Stimulated activated CD4-positive, alpha-beta T cell treated with anti-CD3 and anti-CD28 coated beads, Interleukin-1b, Interleukin-23, amount 100 ng/mL, for 4 hours (primary cell): ENCODE measurements at regions not wholly inside any gene's neighbourhood (a gene's known extent, or its start where the extent isn't known, plus 50 kb on each side); places are given as distances from the start of the nearest gene placed in this dataset.
"Not testable (repeated sequence)": the region's sequence is repeated elsewhere in the genome, so short reads cannot be mapped to it uniquely, and the experiment has no call there.

Experiments used
- DNase-seq, 2 donors: peaks; one replicate each; pipeline ENCODE4 v3.0.0-alpha.2; 2020; ENCODE audit warnings: low read depth in 2 of 2

- DNase-seq = not testable (repeated sequence)
Observed at GRCh38 chr12:54799966-54800365, 54.4 kb upstream of the MUCL1 start.

GRCh38 chr12:54798651-54799050 lies 55.7 kb upstream of the MUCL1 start:
- DNase-seq = no peak

GRCh38 chr12:54796991-54797390 lies 57.3 kb upstream of the MUCL1 start:
- no peak for DNase-seq

DNA sequence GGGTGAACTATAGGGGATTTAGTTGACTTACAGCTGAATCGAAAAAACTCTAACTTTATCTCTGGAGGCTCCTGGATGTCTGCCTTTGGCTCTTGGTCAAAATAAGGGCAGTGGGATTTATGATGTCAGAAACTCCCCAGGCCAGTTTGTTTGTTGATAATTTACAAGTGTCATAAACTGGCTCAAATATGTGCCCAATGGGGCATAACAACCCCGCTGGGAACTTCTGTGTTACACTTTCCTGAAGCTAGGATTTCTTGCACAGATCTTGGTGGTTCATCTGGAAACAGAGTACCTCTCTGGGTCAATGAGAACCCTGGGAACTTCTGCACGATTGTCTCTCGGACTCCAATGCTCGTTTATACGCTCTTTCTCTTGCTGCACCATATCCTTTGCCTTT lies 58.7 kb upstream of the MUCL1 start:
- DNase-seq = no peak

- no peak for DNase-seq
Observed at GRCh38 chr12:54786081-54786480, 68.2 kb upstream of the MUCL1 start.

DNA sequence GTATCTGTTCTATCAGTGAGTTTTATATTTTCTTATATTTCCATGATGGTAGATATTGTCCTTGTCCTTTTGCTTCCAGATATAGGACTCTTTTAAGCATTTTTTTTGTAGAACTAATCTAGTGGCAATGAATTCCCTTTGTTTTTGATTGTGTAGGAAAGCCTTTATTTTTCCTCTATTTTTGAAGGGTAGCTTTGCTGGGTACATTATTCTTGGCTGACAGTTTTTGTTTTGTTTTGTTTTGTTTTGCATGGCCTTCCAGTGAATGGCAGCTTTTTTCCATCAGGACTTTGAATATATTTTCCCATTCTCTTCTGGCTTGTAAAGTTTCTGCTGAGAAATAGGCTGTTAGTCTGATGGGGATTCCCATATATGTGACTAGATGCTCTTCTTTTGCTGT lies 70.2 kb upstream of the MUCL1 start:
- DNase-seq = no peak

GRCh38 chr12:54777031-54777430 lies 77.3 kb upstream of the MUCL1 start:
- DNase-seq = not testable (repeated sequence)

DNA sequence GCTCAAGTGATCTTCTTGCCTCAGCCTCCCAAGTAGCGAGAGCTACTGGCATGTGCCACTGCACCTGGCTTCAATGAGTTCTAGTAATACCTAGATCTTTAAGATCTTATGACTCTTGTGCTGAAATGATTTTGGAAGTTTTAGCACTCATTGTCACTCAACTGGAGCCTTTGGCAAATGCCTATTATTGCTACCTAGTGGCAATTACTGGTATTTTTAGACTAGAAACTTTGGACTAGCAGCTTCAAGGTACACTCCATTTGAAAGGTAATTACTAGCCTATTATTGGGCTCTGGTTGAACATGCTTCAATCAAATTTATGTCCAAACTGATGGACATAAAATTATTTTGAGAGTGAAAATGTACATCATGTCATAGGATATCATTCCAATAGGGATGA lies 80.7 kb upstream of the MUCL1 start:
- DNase-seq = no peak

DNA sequence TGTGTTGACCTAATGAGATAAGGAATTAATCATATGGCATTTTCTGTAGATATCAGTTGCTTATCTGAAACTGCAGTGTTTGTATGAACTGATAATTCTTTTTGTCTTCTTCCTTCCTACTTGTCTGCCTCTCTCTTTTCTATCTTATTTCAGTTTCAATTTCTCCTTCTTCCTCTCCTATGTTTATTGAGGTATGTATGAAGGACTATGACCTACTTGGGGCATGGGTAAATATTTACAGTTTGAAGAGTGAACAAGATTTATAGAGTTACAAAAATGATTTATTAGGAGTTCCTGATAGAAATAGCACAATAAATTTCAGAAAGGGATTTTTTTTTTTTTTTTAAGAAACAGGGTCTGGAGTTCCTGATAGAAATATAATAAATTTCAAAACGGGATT lies 88.7 kb upstream of the MUCL1 start:
- DNase-seq = no peak

DNA sequence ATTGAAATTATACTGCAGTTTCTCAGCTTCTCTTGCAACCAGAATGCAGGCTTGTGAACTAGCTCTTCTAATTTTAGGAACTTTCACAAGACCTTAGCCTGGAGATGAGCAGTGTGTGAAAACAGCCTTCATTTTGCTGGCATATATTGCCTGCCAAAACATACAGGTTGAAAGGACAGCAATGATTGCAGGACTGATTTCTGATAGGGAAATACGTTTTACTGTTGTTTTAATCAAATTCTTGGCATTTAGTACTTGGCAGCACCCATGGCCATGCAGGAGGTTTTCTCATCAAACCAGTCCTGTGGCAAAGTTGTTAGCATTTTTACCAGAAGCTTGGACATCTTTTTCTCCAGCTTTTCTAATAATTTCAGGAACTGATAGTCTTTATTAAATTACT lies 91.9 kb upstream of the MUCL1 start:
- DNase-seq = no peak

DNA sequence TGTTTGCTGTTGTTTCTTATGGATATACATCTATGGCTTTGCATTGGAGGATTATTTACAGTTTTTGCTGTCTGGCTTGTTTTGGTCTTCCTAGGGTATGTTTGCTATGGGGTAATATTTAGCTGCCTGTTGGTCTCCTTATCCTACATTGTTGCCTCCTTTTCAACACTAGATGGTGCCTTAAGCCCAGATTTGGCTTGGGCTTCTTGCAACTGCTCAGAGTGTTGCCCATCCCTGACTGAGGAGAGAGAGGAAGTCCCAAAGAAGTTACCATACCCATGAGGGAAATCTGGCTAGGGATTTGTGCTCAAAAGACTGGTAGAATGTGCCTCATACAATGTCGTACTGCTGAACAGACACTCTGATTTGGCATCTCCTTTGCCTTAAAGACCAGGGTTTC lies 94.6 kb upstream of the MUCL1 start:
- DNase-seq = no peak

GRCh38 chr12:54751493-54751892 lies 102.8 kb upstream of the MUCL1 start:
- DNase-seq = no peak

DNA sequence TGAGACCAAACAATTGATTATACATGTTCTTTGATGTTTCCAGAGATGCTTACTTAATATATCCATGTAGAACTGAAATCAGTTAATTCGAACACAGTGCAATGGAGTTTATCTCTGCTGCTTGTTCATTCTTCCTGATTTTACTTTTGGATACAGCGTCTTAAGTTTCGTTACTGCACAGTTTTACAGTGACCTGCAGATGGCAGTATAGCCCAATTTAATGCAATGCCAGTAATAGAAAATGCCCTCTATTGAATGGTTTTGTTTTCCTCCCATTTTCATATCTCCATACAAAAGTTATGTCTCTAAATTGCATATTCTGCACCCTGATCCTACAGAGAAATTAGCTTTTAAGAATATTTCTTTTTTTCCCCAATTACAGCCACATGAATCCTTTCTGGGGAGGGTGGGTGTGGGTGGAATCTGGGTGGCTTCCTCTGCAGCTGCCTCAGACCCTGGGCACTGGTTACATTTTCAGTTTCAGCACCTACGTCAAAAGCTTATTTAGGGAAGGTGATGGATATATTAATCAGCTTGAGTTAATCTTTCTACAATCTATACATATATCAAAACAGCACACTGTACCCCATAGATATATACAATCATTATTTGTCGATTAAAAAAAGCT lies 101.1 kb upstream of the DCD start:
- DNase-seq = peak in 1 of 2 donors; percentile 31

- no peak for DNase-seq
Observed at GRCh38 chr12:54744590-54744989, 96.4 kb upstream of the DCD start.

DNA sequence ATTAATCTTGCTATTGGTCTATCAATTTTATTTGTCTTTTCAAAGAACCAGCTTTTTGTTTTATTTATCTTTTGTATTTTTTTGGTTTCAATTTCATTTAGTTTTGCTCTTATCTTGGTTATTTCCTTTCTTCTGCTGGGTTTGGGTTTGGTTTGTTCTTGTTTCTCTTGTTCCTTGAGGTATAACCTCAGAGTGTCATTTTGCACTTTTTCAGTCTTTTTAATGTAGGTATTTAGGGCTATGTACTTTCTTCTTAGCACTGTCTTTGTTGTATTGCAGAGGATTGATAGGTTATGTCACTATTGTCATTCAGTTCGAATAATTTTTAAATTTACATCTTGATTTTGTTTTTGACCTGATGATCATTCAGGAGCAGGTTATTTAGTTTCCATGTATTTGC lies 92.7 kb upstream of the DCD start:
- no peak for DNase-seq

DNA sequence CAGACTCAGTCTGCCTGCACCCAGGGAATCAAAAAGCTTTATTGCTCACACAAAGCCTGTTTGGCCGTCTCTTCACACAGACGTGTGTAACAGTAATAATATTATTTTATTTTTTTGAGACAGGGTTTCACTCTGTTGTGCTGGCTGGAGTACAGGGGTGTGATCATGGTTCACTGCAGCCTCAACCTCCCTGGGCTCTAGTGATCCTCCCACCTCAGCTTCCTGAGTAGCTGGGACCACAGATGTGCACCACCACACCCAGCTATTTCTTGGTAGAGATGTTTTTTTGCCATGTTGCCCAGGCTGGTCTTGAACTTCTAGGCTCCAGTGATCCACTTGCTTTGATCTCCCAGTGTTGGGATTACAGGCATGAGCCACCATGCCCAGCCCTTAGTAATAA lies 88.4 kb upstream of the DCD start:
- no peak for DNase-seq

DNA sequence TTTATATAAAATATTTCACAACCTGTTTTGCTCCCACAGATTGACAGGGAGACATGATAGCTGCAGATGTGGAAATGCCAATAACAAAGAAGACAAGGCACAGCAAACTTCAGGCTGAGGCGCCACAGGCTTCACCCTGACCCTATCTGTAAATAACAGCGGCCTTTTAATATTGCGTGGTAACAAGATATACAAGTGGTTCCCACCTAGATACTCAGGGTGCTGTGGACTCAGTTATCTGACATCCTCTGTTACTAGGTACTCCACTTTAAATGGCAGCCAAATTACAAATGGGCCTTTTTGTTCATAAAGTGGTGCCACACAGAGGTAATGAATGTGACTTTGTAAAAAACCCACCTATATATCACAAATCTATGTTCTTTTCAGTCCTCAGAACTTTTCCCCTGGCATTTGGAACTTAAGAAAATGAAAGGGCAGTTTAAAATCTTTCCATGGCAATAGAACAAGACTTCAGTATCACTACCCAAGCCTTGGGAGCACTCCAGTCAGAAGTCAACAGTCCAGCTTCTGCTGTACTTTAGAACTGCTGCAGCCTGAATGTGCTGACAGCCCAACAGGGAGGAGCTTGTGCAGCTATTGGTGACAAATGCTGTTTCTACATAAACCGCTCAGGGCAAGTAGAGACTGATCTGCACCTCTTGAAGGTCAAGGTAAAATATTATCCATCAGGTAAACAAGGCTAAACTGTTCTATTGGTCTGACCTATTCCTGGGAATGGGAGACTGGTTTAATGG lies 86.2 kb upstream of the DCD start:
- no peak for DNase-seq

DNA sequence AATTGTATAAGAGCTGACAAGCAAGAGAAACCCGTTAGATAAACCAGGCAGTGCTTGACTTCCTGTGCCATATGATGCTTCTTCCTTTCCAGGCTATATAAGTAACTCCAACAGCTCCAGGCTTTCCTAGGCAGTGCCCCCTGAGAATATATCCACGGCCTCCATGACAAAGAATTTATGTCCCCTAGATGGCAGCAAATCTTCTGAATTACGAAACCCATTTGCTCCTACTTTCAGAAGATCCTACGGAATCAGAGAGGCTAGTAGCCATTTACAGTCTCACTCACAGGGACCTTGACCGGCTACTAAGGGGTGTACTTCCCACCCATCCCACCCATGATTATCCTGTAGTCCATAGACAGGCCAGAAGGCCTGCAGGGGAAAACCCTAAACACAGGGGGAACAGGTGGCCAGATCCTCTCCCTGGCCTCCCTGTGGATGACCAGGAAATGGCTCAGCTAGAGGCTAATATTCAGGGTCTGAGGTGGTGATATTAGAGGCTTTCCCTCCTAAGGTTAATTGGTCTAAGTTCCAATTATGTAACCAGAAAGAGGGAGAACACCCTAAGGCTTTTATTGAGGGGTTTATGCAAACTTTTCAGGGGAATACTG lies 77.2 kb upstream of the DCD start:
- DNase-seq = no peak

DNA sequence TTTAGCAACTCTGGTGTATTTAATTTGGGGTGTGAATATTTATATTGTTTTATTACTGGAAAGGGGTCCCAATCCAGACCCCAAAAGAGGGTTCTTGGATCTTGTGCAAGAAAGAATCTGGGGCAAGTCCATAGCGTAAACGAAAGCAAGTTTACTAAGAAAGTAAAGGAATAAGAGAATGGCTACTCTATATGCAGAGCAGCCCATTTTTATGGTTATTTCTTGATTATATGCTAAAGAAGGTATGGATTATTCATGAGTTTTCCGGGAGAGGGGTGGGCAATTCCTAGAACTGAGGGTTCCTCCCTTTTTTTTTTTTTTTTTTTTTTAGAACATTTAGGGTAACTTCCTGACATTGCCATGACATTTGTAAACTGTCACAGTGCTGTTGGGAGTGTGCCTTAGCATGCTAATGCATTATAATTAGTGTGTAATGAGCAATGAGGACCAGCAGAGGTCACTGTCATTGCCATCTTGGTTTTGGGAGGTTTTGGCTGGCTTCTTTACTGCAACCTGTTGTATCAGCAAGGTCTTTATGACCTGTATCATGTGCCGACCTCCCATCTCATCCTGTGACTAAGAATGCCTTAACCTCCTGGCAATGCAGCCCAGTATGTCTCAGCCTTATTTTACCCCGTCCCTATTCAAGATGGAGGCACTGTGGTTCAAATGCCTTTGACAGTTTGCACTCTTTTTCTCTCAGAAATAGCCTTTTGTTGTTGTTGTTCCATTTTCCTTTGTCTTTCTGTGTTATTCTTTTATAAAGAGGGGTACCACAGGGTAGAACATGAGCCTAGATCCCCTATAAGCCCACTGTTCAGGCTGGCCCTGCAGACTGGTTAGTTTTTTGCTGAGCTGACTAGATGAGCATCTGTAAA lies 75.5 kb upstream of the DCD start:
- DNase-seq = peak in 1 of 2 donors; percentile 24

- no peak for DNase-seq
Observed at GRCh38 chr12:54721312-54721711, 73.1 kb upstream of the DCD start.

- DNase-seq = no peak
Observed at GRCh38 chr12:54719691-54720090, 71.5 kb upstream of the DCD start.

DNA sequence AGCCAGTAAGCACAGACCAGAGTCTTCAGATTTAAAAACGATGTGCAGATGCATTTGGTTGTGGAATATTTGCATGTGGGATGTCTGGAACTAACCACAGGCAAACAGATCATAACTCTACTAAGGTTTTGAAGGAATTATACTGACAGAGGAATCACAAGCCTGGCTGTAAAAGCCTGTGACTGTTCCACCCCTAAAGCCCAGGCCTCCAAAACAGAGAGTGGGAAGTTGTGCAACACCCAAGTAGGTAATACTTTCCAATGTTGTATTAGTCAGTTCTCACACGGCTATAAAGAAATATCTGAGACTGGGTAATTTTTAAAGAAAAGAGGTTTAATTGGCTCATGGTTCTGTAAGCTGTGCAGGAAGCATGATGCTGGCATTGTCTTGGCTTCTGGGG lies 68.1 kb upstream of the DCD start:
- no peak for DNase-seq
